ENCODE measurements at regions not wholly inside any gene's neighbourhood (a gene's known extent, or its start where the extent isn't known, plus 50 kb on each side); places are given as distances from the start of the nearest gene placed in this dataset.

- no peak overlapping the region for H3K27ac Mint-ChIP-seq
- H3K36me3 Mint-ChIP-seq: no peaks in the 10 kb centered on the region
- peaks cover 6% of the 10 kb centered on the region for H3K4me1 Mint-ChIP-seq
- H3K4me3 Mint-ChIP-seq: no peak overlapping the region
- H3K27me3 Mint-ChIP-seq (ENCODE audit: low read depth): no peaks in the 10 kb centered on the region
- no peak for DNase-seq (ENCODE audit: low spot score in 2 of 2, unreplicated experiment in 2 of 2)
- no peak for TF ChIP-seq CTCF (IDR thresholded peaks at IDR 0.05; ENCODE audit: unreplicated experiment)
- H3K9me3 Mint-ChIP-seq: peaks cover 11% of the 10 kb centered on the region
Measured at GRCh38 chr16:64543031-64543430, 578.8 kb downstream of the CDH11 start.

- Mint-ChIP-seq H3K27me3 (ENCODE audit: low read depth) (no peaks in the 10 kb centered on the region), H3K4me1 (peaks cover 6% of the 10 kb centered on the region), H3K27ac (no peak overlapping the region), H3K4me3 (no peak overlapping the region), H3K36me3 (no peaks in the 10 kb centered on the region), H3K9me3 (peaks cover 11% of the 10 kb centered on the region)
- DNase-seq (ENCODE audit: low spot score in 2 of 2, unreplicated experiment in 2 of 2): no peak
- no peak for TF ChIP-seq CTCF (IDR thresholded peaks at IDR 0.05; ENCODE audit: unreplicated experiment)
Measured at GRCh38 chr16:64542152-64542551, 579.7 kb downstream of the CDH11 start.

- no peak overlapping the region for H3K27ac Mint-ChIP-seq
- no peaks in the 10 kb centered on the region for H3K36me3 Mint-ChIP-seq
- H3K4me3 Mint-ChIP-seq: no peak overlapping the region
- peaks cover 6% of the 10 kb centered on the region for H3K4me1 Mint-ChIP-seq
- no peaks in the 10 kb centered on the region for H3K27me3 Mint-ChIP-seq (ENCODE audit: low read depth)
- TF ChIP-seq CTCF (IDR thresholded peaks at IDR 0.05; ENCODE audit: unreplicated experiment): no peak
- peaks cover 10% of the 10 kb centered on the region for H3K9me3 Mint-ChIP-seq
- DNase-seq (ENCODE audit: low spot score in 2 of 2, unreplicated experiment in 2 of 2): no peak
Measured at GRCh38 chr16:64541621-64542020, 580.2 kb downstream of the CDH11 start.

GRCh38 chr16:64540434-64540833 is 581.4 kb downstream of the CDH11 start:
- H3K4me1 Mint-ChIP-seq: no peaks in the 10 kb centered on the region
- H3K36me3 Mint-ChIP-seq: no peaks in the 10 kb centered on the region
- H3K27ac Mint-ChIP-seq: no peak overlapping the region
- no peak for TF ChIP-seq CTCF (IDR thresholded peaks at IDR 0.05; ENCODE audit: unreplicated experiment)
- no peaks in the 10 kb centered on the region for H3K27me3 Mint-ChIP-seq (ENCODE audit: low read depth)
- DNase-seq (ENCODE audit: low spot score in 2 of 2, unreplicated experiment in 2 of 2): no peak
- no peaks in the 10 kb centered on the region for H3K9me3 Mint-ChIP-seq
- no peak overlapping the region for H3K4me3 Mint-ChIP-seq

GRCh38 chr16:64539811-64540371 is 582.0 kb downstream of the CDH11 start:
- Mint-ChIP-seq H3K27ac (no peak overlapping the region), H3K4me1 (no peaks in the 10 kb centered on the region), H3K9me3 (no peaks in the 10 kb centered on the region), H3K36me3 (no peaks in the 10 kb centered on the region), H3K27me3 (ENCODE audit: low read depth) (no peaks in the 10 kb centered on the region), H3K4me3 (no peak overlapping the region)
- no peak for DNase-seq (ENCODE audit: low spot score in 2 of 2, unreplicated experiment in 2 of 2)
- no peak for TF ChIP-seq CTCF (IDR thresholded peaks at IDR 0.05; ENCODE audit: unreplicated experiment)

Measured in mesothelial cell of epicardium (in vitro differentiated cells).